Osteoblast (primary cell): ENCODE measurements at regions not wholly inside any gene's neighbourhood (a gene's known extent, or its start where the extent isn't known, plus 50 kb on each side); places are given as distances from the start of the nearest gene placed in this dataset.
"Not testable (repeated sequence)": the region's sequence is repeated elsewhere in the genome, so short reads cannot be mapped to it uniquely, and the experiment has no call there.

Experiments used
- DNase-seq: peaks from one replicate; pipeline ENCODE4 v3.0.0; 2011; ENCODE audit warnings: low spot score, mixed read lengths; ENCODE audit not compliant: insufficient read length; ENCODE audit errors: missing footprints
- H2AFZ ChIP-seq: 2 replicates; pipeline ENCODE4 v1.6.0; 2011; ENCODE audit warnings: mild to moderate bottlenecking, low read length
- H3K27ac ChIP-seq: 2 replicates; pipeline ENCODE4 v1.5.1; 2011; ENCODE audit warnings: mild to moderate bottlenecking, low read depth, low read length, moderate library complexity
- H3K27me3 ChIP-seq: 2 replicates; pipeline ENCODE4 v1.6.0; 2012; ENCODE audit warnings: mild to moderate bottlenecking, control low read depth, inconsistent platforms, low read length, moderate library complexity; ENCODE audit not compliant: insufficient read depth
- H3K36me3 ChIP-seq: 2 replicates; pipeline ENCODE4 v1.5.1; 2011; ENCODE audit warnings: mild to moderate bottlenecking, low read length, control low read depth, moderate library complexity; ENCODE audit not compliant: insufficient read depth
- H3K4me1 ChIP-seq: 2 replicates; pipeline ENCODE4 v1.5.1; 2011; ENCODE audit warnings: mild to moderate bottlenecking, low read length, control low read depth, moderate library complexity; ENCODE audit not compliant: insufficient read depth
- H3K4me2 ChIP-seq: 2 replicates; pipeline ENCODE4 v1.6.0; 2011; ENCODE audit warnings: mild to moderate bottlenecking, low read length; ENCODE audit not compliant: insufficient read depth
- H3K4me3 ChIP-seq: fragments of 200-600 bp; sonication (generic); 3 replicates; pipeline ENCODE4 v1.5.1; 2012; ENCODE audit warnings: mild to moderate bottlenecking, low read length, inconsistent platforms; ENCODE audit not compliant: insufficient read depth
- H3K79me2 ChIP-seq: 2 replicates; pipeline ENCODE4 v1.6.0; 2012; ENCODE audit warnings: mild to moderate bottlenecking, low read length, control low read depth, inconsistent platforms; ENCODE audit not compliant: insufficient read depth
- H3K9me3 ChIP-seq: 2 replicates; pipeline ENCODE4 v1.5.1; 2011; ENCODE audit warnings: low read depth, low read length, control low read depth
- H4K20me1 ChIP-seq: 2 replicates; pipeline ENCODE4 v1.6.0; 2012; ENCODE audit warnings: mild to moderate bottlenecking, low read length, control low read depth; ENCODE audit not compliant: insufficient read depth
- TF ChIP-seq, protein P1 (sequence below): IDR thresholded peaks from 2 replicates; pipeline ENCODE4 v1.5.1; 2011; ENCODE audit warnings: mild to moderate bottlenecking, low read depth, low read length, moderate library complexity; ENCODE audit errors: extremely low read depth

DNA sequence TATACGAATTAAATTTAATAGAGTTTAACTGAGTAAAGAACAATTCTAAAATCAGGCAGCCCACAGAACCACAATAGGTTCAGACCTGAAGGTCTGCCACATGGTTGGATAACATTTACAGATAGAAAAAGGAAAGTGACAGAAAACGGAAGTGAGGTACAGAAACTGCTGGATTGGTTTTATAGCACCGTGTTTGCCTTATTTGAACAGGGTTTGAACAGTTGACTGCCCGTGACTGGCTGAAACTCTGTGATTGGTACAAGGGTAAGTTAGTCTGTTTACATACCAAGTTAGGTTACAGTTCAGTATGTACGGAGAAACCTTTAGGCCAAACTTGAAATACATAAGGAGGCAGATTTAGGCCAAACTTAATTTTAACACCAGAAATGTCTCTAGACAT is 64.1 kb upstream of the ATXN3L start:
- no peaks in the 10 kb centered on the region for H3K27me3 ChIP-seq
- no peaks in the 10 kb centered on the region for H3K79me2 ChIP-seq
- no peak overlapping the region for H3K4me3 ChIP-seq
- no peak for DNase-seq
- no peaks in the 10 kb centered on the region for H4K20me1 ChIP-seq
- no peak overlapping the region for H3K4me2 ChIP-seq
- no peaks in the 10 kb centered on the region for H3K36me3 ChIP-seq
- H3K9me3 ChIP-seq: no peaks in the 10 kb centered on the region
- H3K4me1 ChIP-seq: peaks cover 40% of the 10 kb centered on the region
- TF ChIP-seq, protein P1, sequence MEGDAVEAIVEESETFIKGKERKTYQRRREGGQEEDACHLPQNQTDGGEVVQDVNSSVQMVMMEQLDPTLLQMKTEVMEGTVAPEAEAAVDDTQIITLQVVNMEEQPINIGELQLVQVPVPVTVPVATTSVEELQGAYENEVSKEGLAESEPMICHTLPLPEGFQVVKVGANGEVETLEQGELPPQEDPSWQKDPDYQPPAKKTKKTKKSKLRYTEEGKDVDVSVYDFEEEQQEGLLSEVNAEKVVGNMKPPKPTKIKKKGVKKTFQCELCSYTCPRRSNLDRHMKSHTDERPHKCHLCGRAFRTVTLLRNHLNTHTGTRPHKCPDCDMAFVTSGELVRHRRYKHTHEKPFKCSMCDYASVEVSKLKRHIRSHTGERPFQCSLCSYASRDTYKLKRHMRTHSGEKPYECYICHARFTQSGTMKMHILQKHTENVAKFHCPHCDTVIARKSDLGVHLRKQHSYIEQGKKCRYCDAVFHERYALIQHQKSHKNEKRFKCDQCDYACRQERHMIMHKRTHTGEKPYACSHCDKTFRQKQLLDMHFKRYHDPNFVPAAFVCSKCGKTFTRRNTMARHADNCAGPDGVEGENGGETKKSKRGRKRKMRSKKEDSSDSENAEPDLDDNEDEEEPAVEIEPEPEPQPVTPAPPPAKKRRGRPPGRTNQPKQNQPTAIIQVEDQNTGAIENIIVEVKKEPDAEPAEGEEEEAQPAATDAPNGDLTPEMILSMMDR: no peak
- no peak overlapping the region for H3K27ac ChIP-seq
- H2AFZ ChIP-seq: no peak overlapping the region

DNA sequence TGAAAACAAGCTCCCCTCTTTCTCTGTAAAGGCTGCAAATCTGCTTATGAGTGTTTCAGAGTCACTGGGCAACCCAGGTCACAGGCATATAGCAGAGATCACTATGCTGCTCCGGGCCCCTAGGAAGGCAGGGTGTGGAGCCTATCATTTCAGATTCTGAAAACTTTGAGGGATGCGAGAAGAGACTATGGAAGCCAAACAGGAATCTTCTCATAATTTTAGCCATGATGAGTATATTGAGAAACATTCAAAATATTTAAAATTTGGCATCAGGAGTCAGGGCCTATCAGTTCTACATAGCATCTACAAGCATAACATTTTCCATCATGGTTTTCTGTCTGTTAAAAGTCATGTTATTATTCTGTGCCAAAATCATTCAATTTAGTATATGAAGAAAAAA is 61.7 kb upstream of the ATXN3L start:
- H2AFZ ChIP-seq: no peak overlapping the region
- H3K4me2 ChIP-seq: peak overlapping the region; percentile 34
- H3K79me2 ChIP-seq: no peaks in the 10 kb centered on the region
- no peaks in the 10 kb centered on the region for H3K27me3 ChIP-seq
- no peaks in the 10 kb centered on the region for H3K9me3 ChIP-seq
- H3K4me1 ChIP-seq: peaks cover 43% of the 10 kb centered on the region
- no peak overlapping the region for H3K4me3 ChIP-seq
- H3K27ac ChIP-seq: peak overlapping the region; percentile 90
- H4K20me1 ChIP-seq: no peaks in the 10 kb centered on the region
- peak; percentile 87 for DNase-seq
- H3K36me3 ChIP-seq: no peaks in the 10 kb centered on the region
- TF ChIP-seq, protein P1: no peak

DNA sequence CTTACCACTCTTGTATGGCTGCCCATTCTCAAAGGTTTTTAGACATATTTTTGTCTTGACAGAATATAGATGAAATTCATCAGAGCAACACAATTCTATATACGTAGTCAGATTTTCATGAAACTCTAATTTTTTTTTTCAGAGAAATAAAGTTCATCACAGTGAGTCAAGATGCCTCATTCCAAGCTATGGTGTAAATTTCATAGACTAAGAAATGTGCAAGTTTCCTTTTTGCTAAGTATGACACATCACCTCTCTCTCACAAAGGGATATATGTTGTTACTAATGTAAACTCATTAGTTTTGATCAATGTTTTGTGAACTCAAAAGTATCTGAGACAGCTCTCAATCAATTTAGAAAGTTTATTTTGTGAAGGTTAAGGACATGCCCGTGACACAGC is 60.4 kb upstream of the ATXN3L start:
- Histone ChIP-seq H3K27me3 (no peaks in the 10 kb centered on the region), H3K4me1 (peaks cover 49% of the 10 kb centered on the region), H2AFZ (no peak overlapping the region), H3K4me2 (no peak overlapping the region), H3K27ac (peak overlapping the region; percentile 90), H3K4me3 (no peak overlapping the region), H3K9me3 (no peaks in the 10 kb centered on the region), H4K20me1 (no peaks in the 10 kb centered on the region), H3K79me2 (no peaks in the 10 kb centered on the region), H3K36me3 (no peaks in the 10 kb centered on the region)
- TF ChIP-seq, protein P1: no peak
- DNase-seq: peak; percentile 95

- peaks cover 55% of the 10 kb centered on the region for H3K4me1 ChIP-seq
- not testable (repeated sequence) for H3K9me3 ChIP-seq, H3K27me3 ChIP-seq, H3K4me3 ChIP-seq, H4K20me1 ChIP-seq, DNase-seq, H3K27ac ChIP-seq, H3K36me3 ChIP-seq, H3K79me2 ChIP-seq, H2AFZ ChIP-seq, H3K4me2 ChIP-seq
Observed at GRCh38 chrX:13378562-13379518, 59.0 kb upstream of the ATXN3L start.
